Esophagus squamous epithelium (tissue), 4 donors: ENCODE measurements at regions not wholly inside any gene's neighbourhood (a gene's known extent, or its start where the extent isn't known, plus 50 kb on each side); places are given as distances from the start of the nearest gene placed in this dataset.

ENCODE experiments used
- CTCF ChIP-seq, 6 experiments: fragments of 450-650 bp in 4 of 6; fragments of 200-600 bp in 2 of 6; sonication (generic) in 2 of 6; IDR thresholded peaks; one replicate each; pipeline ENCODE4 v1.5.1; 2016 to 2019; ENCODE audit warnings: antibody characterized with exemption in 6 of 6, mild to moderate bottlenecking in 4 of 6, moderate library complexity in 4 of 6
- POLR2A ChIP-seq, 4 donors: fragments of 450-650 bp; IDR thresholded peaks; one replicate each; pipeline ENCODE4 v1.6.1; 2017; ENCODE audit warnings: antibody characterized with exemption in 4 of 4, mild to moderate bottlenecking in 4 of 4, moderate library complexity in 3 of 4

GRCh38 chr4:84291969-84292368 is 207.1 kb downstream of the NKX6-1 start:
- no peak for TF ChIP-seq CTCF (IDR thresholded peaks at IDR 0.05)
- no peak for TF ChIP-seq POLR2A (IDR thresholded peaks at IDR 0.05)
